NCI-H748 (cell line): ENCODE measurements at regions not wholly inside any gene's neighbourhood (a gene's known extent, or its start where the extent isn't known, plus 50 kb on each side); places are given as distances from the start of the nearest gene placed in this dataset.

ENCODE experiments used
- DNase-seq: peaks from one replicate; lab custom pipeline; 2025; ENCODE audit not compliant: unreplicated experiment; lab: John Stamatoyannopoulos, UW

DNA sequence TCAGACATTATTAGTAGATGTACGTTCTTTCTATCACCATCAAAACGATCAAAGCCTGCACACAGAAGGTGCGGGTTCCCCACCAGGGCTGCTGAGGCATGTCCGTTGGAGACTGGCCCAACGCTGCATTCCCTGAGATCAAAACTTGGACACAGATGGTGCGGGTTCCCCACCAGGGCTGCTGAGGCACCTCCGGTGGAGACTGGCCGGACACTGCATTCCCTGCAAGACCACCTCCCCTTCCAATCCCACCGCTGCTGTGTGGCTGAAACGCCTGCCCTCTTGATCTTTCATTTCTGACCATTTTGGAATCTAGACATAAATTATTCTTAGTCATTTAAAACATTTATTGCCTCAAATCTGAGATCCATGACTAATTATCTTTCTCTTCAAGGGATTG, 254.2 kb upstream of the SALL3 start:
- DNase-seq = no peak

GRCh38 chr18:78726326-78727056, 253.1 kb upstream of the SALL3 start:
- no peak for DNase-seq

DNA sequence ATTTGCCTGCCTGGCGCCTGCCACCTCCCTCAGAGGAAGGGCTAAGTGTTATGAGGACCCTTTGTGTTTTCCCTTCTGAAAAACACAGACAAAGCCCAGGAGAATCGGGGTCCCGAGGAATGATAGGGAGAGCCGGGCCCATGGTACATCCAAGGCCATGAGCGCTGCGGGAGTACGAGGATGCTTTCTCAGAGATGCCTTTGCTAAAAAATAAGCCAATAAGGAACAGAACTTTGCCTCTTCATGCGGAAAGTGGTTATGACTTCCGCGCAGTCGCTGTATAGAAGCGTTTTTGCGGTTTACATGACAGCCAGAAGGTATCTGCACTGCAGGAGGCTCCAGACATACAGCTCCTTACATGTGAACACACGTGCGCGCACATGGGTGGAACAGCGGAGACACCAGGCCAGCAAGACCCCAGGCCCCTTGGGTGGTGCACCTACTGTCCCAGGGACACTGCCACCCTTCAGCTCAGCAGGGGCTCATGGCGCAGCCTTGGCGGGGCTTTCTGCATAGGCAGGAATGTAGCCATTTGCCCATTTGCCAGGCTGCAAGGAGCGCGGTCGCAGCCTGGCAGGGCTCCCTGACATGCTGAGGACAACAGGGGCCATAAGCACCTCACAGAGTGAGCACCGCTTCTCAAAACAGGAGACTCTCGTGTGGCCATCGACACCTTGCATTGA, 252.4 kb upstream of the SALL3 start:
- DNase-seq = no peak

GRCh38 chr18:78727877-78728783, 251.5 kb upstream of the SALL3 start:
- DNase-seq = no peak

- no peak for DNase-seq
Observed at GRCh38 chr18:78728784-78729467, 250.7 kb upstream of the SALL3 start.

GRCh38 chr18:78730546-78730945, 249.1 kb upstream of the SALL3 start:
- DNase-seq = no peak

- no peak for DNase-seq
Observed at GRCh38 chr18:78731016-78731397, 248.6 kb upstream of the SALL3 start.

DNA sequence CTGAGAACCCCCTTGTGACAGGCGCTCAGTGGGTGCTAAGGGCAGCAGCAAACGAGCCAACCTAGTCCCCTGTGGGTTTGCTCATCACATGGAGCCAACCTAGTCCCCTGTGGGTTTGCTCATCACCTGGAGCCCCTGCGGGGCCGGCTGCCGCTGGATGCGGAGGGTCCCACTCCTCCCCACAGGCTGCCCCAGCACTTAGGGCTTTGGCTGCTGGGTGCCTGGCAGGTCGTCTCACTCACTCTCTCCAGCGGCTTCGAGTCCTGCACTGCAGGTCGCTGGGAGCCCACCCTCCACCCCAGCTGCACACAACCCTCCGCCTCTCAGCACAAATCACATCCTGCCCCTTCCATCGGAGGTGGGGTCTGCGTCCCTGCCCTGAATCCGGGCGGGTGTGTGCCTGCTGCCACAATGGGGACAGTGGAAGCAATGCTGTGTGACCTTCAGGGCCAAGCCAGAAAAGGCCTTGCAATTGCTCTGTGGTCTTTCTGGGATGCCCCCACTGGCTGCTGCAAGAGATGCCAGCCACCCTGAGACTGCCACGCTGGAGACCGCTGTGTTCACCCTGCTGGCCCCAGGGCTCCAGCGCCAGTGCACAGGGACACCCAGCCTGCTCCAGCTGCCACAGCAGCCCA, 248.1 kb upstream of the SALL3 start:
- no peak for DNase-seq

DNA sequence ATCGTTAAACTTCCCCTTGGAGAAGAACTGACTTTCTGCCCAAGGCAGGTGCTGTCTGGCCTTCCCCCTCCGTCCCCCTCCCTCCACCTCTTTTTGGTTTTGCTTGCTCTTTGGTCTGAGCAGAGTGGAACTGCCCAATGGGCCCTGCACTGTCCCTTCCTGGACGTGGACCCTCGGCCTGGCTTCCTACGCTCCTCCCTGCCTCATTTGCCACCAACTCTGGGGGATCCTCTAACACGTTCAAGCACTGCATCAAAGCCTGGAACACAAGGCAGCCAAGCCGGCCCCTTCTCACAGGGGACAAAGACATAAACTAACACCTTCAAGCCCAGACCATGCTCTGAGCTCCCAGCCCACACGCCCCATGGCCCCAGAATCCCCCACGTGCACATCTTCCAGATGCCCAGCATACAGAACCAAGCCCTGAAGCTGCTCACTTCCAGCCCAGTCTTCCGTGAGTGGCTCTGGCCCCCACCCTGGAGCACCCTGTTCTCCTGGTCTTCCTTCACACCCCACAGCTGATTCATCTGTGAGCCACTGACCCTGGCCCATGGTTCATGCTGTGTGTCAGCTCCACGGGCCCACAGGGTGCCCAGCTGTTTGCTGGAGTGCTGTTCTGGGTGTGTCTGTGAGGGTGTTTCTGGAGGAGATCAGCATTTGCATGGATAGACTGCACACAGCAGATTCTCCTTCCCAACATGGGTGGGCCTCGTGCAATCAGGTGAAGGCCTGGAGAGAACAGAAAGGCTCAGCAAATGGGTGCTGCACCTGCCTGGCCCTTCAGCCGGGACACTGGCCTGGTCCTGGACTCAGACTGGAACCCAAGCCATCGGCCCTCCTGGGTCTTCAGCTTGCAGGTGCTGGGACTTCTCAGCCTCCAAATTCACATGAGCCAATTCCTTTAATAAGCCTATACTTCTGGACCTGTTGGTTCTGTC, 247.1 kb upstream of the SALL3 start:
- DNase-seq = no peak

GRCh38 chr18:78733762-78734613, 245.6 kb upstream of the SALL3 start:
- DNase-seq = no peak

- no peak for DNase-seq
Observed at GRCh38 chr18:78734614-78734945, 245.0 kb upstream of the SALL3 start.

DNA sequence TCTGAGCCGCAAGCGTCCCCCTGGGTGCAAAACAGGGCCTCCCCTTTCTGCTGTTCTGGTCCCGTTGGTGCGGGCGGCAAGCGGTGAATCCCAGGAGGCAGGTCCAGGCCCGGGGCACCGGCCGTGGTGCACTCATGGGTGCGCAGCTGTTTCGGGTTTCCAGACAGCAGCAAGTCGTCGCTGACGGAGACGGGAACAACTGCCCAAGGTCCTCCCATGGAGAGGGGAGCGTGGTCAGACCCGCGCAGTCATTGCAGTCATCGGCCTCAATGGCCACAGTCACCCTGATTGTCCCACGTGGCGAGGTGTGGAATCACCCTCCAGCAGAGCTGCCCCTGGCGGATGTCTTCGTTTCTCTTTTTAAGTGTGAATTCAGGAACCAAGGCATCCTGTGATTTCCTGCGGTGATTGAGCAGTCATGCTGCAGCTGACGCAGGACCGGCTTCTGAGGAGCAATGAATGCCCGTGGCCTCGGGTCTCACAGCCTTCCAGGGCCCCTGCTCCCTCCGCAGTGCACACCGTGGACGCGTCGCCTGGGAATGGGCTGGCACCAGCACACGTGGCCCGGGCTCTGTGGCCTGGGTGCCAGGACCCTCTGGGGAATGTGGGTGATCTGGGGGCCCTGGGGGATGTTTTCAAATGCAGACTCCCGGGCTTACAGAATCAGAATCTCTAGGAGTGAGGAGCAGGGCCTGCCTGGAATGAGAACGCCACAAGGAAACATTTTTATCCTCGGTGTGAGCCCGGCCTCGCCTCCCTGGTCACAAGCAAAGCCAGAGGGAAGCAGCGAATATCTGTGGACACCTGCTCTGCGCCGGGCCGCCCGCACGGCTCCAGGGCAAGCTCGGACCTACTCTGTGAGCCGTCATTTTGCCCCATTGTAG, 244.2 kb upstream of the SALL3 start:
- no peak for DNase-seq

DNA sequence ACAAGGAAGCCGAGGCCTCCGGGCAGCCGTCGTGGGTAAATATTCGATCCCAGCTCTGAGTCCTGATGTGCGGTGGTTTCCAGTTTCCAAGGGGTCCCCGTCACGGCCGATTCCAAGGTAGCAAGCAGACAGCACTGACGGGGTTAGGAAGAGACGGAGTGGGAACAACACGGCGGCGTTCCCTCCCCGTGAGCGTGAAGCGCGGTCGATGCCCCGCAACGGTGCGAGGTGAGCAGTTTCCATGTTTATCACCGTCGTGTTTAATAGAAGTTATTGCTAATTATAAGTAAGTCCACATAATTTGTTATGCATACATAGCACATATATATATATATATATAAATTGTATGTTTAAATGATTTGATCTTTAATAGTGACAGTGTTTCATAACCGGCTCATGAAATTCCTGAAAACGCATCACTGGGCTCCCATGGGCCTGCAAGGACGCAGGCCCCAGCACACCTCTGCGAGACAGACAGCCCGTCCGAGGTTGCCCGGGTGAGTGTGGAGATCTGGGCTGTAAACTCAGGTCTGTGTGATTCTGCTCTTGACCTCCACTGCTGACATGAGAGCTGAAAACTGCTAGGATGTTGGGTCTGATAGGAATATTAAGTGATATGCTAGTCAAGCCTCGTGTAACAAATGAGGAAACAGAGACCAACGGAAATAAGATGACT, 243.5 kb upstream of the SALL3 start:
- DNase-seq = no peak

DNA sequence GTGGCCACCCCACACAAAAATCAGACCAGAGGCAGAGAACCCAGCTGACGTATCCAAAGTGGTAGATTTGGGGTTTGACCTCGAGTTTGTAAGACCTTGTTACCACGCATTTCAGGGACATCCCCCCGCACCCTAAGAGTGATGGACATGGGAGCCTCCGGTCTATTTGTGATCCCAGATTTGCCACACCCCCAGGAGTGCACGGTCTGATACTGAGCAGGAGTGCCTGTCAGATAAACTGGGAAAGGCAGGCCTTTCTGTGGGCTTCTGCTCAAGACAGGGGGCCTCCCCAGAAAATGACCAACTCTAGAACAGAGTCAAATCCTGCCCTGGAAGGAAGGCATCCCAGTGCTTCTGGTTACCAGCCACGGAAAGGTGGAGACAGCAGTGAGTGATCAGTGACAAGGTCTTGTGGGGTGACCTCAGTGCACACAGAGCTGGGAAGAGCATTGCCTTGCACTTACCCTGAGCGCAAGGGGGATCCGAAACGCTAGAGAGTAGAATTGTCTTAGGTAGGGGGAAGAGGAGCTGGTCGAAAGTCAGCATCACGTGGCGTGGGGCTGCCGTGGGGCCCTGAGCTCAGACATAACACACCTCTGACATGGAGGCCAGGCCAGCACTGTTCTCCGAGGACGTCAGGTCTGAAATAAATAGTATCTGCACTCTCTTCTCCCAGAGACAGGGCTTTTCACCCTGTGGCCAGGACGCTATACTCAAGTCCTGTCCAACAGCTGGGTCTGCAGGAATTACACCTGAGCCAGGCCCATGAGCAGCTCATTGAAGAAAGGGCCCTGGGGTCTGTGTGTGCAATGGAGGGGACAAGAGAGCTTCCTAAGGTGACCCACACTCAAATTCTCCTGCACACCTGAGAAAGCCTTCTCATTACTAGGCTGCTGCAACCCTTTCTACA, 242.4 kb upstream of the SALL3 start:
- DNase-seq = no peak

GRCh38 chr18:78738076-78738690, 241.4 kb upstream of the SALL3 start:
- DNase-seq = no peak

DNA sequence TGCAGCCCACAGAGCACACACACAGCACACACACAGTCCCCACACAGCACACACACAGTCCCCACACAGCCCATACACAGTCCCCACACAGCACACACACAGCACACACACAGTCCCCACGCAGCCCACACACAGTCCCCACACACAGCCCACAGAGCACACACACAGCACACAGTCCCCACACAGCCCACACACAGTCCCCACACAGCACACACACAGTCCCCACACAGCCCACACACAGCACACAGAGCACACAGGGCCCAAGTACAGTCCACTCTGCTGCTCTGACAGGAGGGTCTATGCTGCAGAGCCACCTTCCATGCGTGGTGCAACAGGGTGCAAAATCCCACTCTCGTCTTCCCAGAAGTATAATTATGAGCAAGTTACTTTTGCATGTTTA, 240.5 kb upstream of the SALL3 start:
- DNase-seq = no peak
